HG02678 (cell line): ENCODE measurements at regions not wholly inside any gene's neighbourhood (a gene's known extent, or its start where the extent isn't known, plus 50 kb on each side); places are given as distances from the start of the nearest gene placed in this dataset.
"Not testable (repeated sequence)": the region's sequence is repeated elsewhere in the genome, so short reads cannot be mapped to it uniquely, and the experiment has no call there.

ENCODE experiments used
- ATAC-seq: cut with Tn5 transposase; IDR thresholded peaks from one replicate; pipeline ENCODE4 v1.9.1; 2021; ENCODE audit warnings: mild to moderate bottlenecking, moderate library complexity; ENCODE audit not compliant: unreplicated experiment

- ATAC-seq, result not testable (repeated sequence)
These were observed 260.1 kb downstream of the MEF2C start for GRCh38 chr5:88622890-88623289.

- ATAC-seq, result not testable (repeated sequence)
These were observed 267.2 kb downstream of the MEF2C start for GRCh38 chr5:88615767-88616166.

GRCh38 chr5:88613051-88613450, 269.9 kb downstream of the MEF2C start:
- no peak for ATAC-seq

- ATAC-seq, result no peak
These were observed 272.4 kb downstream of the MEF2C start for GRCh38 chr5:88610586-88610985.

GRCh38 chr5:88607492-88607891, 275.5 kb downstream of the MEF2C start:
- no peak for ATAC-seq

- ATAC-seq, result no peak
These were observed 276.4 kb downstream of the MEF2C start for GRCh38 chr5:88606626-88607025.

- ATAC-seq, result no peak
These were observed 276.8 kb downstream of the MEF2C start for GRCh38 chr5:88606173-88606572.

DNA sequence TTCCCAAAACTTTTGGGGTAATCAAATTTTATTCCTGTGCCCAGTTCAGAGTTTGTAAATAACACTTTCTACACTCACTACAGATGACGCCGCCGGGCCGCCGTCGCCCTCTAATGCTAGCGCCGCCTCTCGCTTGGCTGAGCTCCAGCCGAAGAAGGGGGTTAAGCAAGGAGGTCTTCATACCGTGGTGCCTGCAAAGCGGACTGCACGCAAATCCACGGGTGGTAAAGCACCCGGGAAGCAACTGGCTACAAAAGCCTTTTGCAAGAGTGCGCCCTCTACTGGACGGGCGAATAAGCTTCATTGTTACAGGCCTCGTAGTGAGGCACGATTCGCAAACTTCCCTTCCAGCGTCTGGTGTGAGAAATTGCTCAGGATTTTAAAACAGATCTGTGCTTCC, 280.4 kb downstream of the MEF2C start:
- no peak for ATAC-seq

GRCh38 chr5:88594441-88594840, 288.5 kb downstream of the MEF2C start:
- ATAC-seq, result no peak

- ATAC-seq, result no peak
These were observed 294.4 kb downstream of the MEF2C start for GRCh38 chr5:88588609-88589008.

- ATAC-seq, result no peak
These were observed 299.5 kb downstream of the MEF2C start for GRCh38 chr5:88583471-88583870.

DNA sequence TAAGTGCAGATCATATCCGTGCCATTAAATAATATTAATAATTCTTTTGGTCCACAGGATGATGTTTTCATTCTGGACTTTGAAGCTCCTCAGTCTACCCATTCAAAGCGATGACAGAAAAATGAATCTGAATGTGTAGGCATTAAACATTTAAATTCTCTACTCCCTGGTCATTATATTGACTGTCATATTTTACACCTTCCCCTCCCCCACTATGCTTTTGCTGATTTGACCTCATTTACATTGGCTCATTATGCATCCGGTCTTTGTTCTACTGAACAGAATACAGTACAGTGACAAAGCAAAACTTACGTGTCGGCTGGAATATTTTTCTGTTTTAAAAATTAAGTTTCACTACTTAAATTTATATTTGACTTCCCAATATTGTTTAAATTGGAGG, 289.7 kb upstream of the TMEM161B start:
- ATAC-seq, result no peak

- no peak for ATAC-seq
These were observed 289.2 kb upstream of the TMEM161B start for GRCh38 chr5:88557881-88558280.

DNA sequence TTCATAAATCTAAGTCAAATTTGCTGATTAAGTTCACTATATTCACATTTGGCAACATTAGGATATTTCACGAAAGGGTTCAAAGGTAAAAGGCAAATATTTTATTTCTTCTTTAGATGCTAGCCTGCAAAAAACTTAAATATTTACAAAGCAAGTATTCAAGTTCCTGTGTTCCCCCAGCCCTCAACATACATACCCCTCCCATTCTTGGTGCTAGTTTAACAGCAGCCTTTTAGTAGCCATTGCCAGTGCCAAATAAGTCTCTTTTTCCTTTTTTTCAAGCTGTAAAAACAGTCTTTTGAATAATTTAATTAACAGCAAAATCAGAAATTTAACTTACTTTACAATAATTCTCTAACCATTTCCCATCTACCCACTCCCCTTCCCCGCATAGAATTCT, 288.5 kb upstream of the TMEM161B start:
- no peak for ATAC-seq

DNA sequence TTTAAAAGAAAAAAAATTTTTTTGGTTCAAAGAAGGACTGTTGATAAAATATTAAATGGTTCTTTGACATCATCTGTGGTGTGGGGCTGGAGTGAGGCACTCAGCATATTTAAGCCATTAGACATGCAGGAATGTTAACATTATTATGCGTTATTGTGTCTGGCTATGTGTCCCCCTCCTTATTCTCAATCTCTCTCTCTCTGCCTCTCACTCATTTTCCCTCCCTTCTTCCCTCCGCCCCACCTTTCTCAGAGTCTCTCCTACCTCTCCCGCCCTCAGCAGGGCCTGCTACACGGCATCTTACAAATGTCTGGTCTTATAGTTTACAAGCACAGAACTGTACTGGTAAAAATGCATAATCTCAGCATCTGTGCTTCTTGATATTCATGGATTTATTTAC, 287.8 kb upstream of the TMEM161B start:
- ATAC-seq, result no peak

GRCh38 chr5:88555674-88556073, 287.0 kb upstream of the TMEM161B start:
- ATAC-seq, result no peak

DNA sequence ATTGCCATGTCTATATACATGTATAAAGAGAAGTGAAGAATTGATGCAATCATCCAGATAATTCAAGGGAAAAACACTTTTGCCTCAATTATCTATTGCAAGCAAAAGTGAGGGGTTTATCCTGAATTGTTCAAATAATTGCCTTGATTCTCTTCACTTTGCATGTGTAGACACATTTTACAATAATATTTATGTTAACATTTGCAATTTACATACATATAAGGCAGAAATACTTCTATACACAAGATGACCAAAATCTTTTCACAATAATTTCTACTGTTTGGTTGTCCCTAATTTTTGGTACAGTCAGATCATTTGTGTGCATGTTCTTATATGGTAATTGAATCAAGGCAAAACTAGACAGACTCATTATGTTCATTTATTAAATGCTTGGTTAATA, 285.3 kb upstream of the TMEM161B start:
- ATAC-seq, result no peak

- ATAC-seq, result no peak
These were observed 284.7 kb upstream of the TMEM161B start for GRCh38 chr5:88553136-88553875.

GRCh38 chr5:88552426-88552825, 283.8 kb upstream of the TMEM161B start:
- no peak for ATAC-seq

DNA sequence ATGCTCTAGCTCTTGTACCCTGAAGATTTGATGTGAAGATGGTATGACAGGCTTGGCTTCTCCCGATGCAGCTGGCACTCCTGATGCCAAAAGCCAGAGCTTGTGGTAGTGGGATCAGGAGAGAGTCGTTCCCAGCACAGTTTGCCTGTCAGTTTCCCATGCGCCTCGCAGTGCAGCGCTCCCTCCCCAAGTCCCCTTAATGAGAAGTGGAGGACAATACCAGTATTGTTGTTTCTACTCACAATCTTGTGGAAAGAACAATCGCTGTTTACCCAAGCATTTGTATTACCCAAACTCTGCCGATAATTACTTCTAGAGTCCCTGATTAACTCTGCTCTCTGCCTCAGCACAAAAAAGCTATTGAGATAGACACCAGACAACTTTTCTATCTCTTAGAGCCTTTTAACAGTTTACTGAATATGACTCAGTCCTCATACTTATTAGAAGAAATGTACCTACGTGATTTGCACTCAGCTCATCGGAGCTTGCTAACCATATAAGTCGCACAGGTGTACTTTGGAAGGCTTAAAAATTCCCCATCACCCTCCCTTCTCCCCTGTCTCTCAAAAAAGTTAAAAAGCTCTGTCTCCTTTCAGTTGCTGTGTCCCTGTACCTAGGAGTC, 283.2 kb upstream of the TMEM161B start:
- ATAC-seq, result no peak

DNA sequence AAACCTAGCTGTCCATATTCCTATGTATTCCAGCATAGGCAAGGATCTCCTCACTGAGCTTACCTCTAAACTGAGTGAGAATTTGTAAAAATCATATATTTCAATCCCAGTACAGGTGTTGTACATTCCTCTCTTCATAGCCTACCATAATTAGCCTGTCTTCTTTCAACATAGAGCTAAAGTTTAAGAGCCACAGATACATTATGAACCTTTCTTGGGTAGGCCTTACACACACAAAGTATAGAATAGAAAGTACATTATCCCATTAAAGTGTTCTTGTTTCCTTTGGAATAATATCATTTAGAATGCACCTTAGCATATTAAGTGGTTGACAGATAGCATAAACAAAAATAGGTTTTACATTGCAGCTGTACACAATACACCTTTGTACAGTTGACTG, 282.1 kb upstream of the TMEM161B start:
- no peak for ATAC-seq

DNA sequence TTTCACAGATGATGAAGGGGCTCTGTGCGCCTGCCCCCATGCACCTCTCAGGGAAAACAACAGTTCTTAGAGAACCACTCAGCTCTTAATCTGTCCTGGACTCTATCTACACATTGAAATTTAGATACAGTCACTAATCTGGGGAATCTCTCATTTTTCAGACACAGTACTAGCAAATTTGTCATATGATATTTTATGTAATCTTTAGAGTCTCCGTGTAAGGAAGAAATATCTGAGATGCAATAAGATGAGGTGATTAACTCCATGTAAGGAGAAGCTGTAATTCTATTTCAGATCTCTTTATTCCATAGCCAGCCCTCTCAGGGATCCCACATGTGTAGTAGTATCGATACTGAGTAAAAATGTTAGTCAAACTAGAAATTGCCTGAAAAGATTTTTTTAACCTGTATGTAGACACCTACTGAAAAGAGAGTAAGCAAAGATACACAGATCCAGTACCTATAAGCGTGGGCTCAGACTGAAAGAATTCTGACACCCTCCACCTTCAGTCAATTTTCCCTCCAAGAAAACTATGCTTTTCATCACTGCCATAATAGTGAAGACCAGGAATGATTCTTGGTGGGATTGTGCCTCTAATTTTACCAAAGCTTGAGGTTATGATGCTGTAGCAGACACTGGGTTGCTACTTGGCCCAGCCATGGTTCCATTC, 279.6 kb upstream of the TMEM161B start:
- ATAC-seq, result no peak
